Endothelial cell of umbilical vein (primary cell): ENCODE measurements at regions not wholly inside any gene's neighbourhood (a gene's known extent, or its start where the extent isn't known, plus 50 kb on each side); places are given as distances from the start of the nearest gene placed in this dataset.

ENCODE experiments used
- BruUV-seq: library from RNA; stranded (reverse); fragments of 400-500 nt; replicated peaks from 2 replicates; lab custom pipeline; 2021; lab: Mats Ljungman, UMichigan
- CTCF ChIA-PET: fragments of 300-600, 350-600 bp; sonication (Branson Sonifier 250); formaldehyde crosslinking; loops from one replicate; lab custom pipeline; 2021; ENCODE audit warnings: antibody characterized with exemption, inconsistent platforms; lab: Charles Lee
- POLR2A ChIA-PET: fragments of 300-600, 350-600 bp; sonication (Branson Sonifier 250); formaldehyde crosslinking; loops from one replicate; lab custom pipeline; 2021; ENCODE audit warnings: antibody characterized with exemption, inconsistent platforms; lab: Charles Lee
- DNase-seq: peaks from one replicate; pipeline ENCODE4 v3.0.0-alpha.2; 2011; ENCODE audit warnings: low read depth, low spot score
- FAIRE-seq: peaks from 2 replicates; lab custom pipeline; 2011; peaks lifted over from hg19 to GRCh38; lab: Jason Lieb, UNC
- H2AFZ ChIP-seq: 2 replicates; pipeline ENCODE4 v1.6.0; 2012; ENCODE audit warnings: low read depth, low read length, control low read depth, inconsistent platforms
- H3K27ac ChIP-seq: 2 replicates; pipeline ENCODE4 v1.5.1; 2011; ENCODE audit warnings: low read depth, mild to moderate bottlenecking, control low read depth, low read length, moderate library complexity; ENCODE audit not compliant: insufficient read depth
- H3K27me3 ChIP-seq, 2 experiments: 2 replicates each; pipeline versions ENCODE4 v1.6.0 to v1.6.1; 2011; ENCODE audit warnings: low read length in 2 of 2, mixed read lengths in 1 of 2; ENCODE audit not compliant: control insufficient read depth in 2 of 2, insufficient read depth in 2 of 2
- H3K36me3 ChIP-seq, 2 experiments: 2 replicates in 1 of 2; 3 replicates in 1 of 2; pipeline ENCODE4 v1.5.1; 2011; ENCODE audit warnings: low read length in 2 of 2, mild to moderate bottlenecking in 1 of 2, moderate library complexity in 1 of 2; ENCODE audit not compliant: control insufficient read depth in 2 of 2, insufficient read depth in 2 of 2; ENCODE audit errors: extremely low read depth in 1 of 2
- H3K4me1 ChIP-seq: 3 replicates; pipeline ENCODE4 v1.5.1; 2011; ENCODE audit warnings: mild to moderate bottlenecking, low read length; ENCODE audit not compliant: control insufficient read depth, insufficient read depth; ENCODE audit errors: extremely low read depth
- H3K4me2 ChIP-seq: 2 replicates; pipeline ENCODE4 v1.6.1; 2011; ENCODE audit warnings: low read length, control low read depth, mixed read lengths; ENCODE audit not compliant: insufficient read depth
- H3K4me3 ChIP-seq, 3 experiments: fragments of 200-600 bp in 1 of 3; sonication (generic), shearing (Covaris generic) in 1 of 3; replicated peaks in 1 of 3; 2 replicates each; pipeline ENCODE4 v1.5.1; 2011 to 2016; ENCODE audit warnings: control low read depth in 3 of 3, low read length in 3 of 3, mild to moderate bottlenecking in 2 of 3, inconsistent platforms in 1 of 3, low read depth in 1 of 3, moderate library complexity in 1 of 3; ENCODE audit not compliant: insufficient read depth in 1 of 3
- H3K79me2 ChIP-seq: 2 replicates; pipeline ENCODE4 v1.6.0; 2012; ENCODE audit warnings: low read length, inconsistent platforms; ENCODE audit not compliant: control insufficient read depth, insufficient read depth
- H3K9ac ChIP-seq: replicated peaks from 2 replicates; pipeline ENCODE3; 2011; ENCODE audit warnings: low read length, control low read depth; ENCODE audit not compliant: insufficient read depth; ENCODE audit errors: extremely low read depth
- H3K9me1 ChIP-seq: replicated peaks from 3 replicates; pipeline ENCODE4 v1.6.0; 2011; ENCODE audit warnings: mild to moderate bottlenecking, low read length; ENCODE audit not compliant: control insufficient read depth, insufficient read depth; ENCODE audit errors: extremely low read depth
- H3K9me3 ChIP-seq: replicated peaks from 2 replicates; pipeline ENCODE4 v1.5.1; 2012; ENCODE audit warnings: low read length, inconsistent platforms; ENCODE audit not compliant: control insufficient read depth, insufficient read depth
- H4K20me1 ChIP-seq: replicated peaks from 2 replicates; pipeline ENCODE3; 2011; ENCODE audit warnings: mild to moderate bottlenecking, low read length; ENCODE audit not compliant: control insufficient read depth, insufficient read depth; ENCODE audit errors: extremely low read depth
- FOS ChIP-seq: IDR thresholded peaks from 2 replicates; pipeline ENCODE4 v1.6.1; 2011; ENCODE audit warnings: mild to moderate bottlenecking, low read length, moderate library complexity, borderline replicate concordance; ENCODE audit not compliant: insufficient read depth
- GATA2 ChIP-seq: IDR thresholded peaks from 2 replicates; pipeline ENCODE4 v1.7.0; 2011; ENCODE audit warnings: low read depth, mild to moderate bottlenecking, moderate library complexity, mixed read lengths, low read length; ENCODE audit not compliant: insufficient read length, insufficient read depth
- JUN ChIP-seq: IDR thresholded peaks from 2 replicates; pipeline ENCODE4 v1.6.1; 2011; ENCODE audit warnings: borderline replicate concordance, low read depth; ENCODE audit not compliant: insufficient read length, insufficient read depth
- MYC ChIP-seq: IDR thresholded peaks from one replicate; pipeline ENCODE4 v1.6.1; 2011; ENCODE audit warnings: mild to moderate bottlenecking, low read depth, low read length
- dilution Hi-C: fragments of 300-500 bp; cut with MboI; formaldehyde crosslinking; loops from one replicate; pipeline ENCODE4 v1.15.0; 2019; ENCODE audit warnings: low sequenced_read_pairs; ENCODE audit not compliant: extremely low pct_ligation_motif_present
- intact Hi-C: fragments of 100-400 bp; cut with micrococcal nuclease; formaldehyde crosslinking; loops from one replicate; pipeline ENCODE4 v1.10.0; 2022
- TF ChIP-seq, protein P1 (sequence below), 2 donors: IDR thresholded peaks; 1 replicate in 1 of 2; 2 replicates in 1 of 2; pipeline ENCODE4 v1.5.1; 2011; ENCODE audit warnings: low read length in 2 of 2, mild to moderate bottlenecking in 2 of 2, moderate library complexity in 2 of 2, control low read depth in 1 of 2, inconsistent platforms in 1 of 2, low read depth in 1 of 2; ENCODE audit not compliant: insufficient read depth in 1 of 2; ENCODE audit errors: extremely low read depth in 1 of 2

DNA sequence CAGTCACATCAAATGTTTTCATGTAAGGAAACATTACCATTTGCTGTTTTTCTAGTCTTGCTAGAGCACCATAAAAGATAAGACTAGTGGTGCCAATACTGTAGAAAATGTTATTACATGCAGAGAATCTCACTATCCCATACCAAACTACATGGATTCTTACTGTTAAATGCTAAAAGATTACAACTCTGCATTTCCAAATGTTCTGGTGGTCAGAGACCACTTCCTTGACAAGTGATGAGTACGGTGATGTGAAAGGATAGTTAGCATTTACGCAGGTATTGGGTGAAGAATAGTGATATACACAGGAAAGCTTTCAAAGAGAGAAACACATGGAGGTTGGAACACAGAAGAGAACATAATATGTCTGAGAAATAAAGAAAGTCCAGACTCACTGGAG, 98.2 kb downstream of the GGTLC2 start:
- no peak overlapping the region for H3K4me3 ChIP-seq
- no peak overlapping the region for H2AFZ ChIP-seq
- no peak for TF ChIP-seq MYC
- no peak for TF ChIP-seq FOS
- TF ChIP-seq GATA2 = no peak
- no peak for TF ChIP-seq JUN
- TF ChIP-seq, protein P1, sequence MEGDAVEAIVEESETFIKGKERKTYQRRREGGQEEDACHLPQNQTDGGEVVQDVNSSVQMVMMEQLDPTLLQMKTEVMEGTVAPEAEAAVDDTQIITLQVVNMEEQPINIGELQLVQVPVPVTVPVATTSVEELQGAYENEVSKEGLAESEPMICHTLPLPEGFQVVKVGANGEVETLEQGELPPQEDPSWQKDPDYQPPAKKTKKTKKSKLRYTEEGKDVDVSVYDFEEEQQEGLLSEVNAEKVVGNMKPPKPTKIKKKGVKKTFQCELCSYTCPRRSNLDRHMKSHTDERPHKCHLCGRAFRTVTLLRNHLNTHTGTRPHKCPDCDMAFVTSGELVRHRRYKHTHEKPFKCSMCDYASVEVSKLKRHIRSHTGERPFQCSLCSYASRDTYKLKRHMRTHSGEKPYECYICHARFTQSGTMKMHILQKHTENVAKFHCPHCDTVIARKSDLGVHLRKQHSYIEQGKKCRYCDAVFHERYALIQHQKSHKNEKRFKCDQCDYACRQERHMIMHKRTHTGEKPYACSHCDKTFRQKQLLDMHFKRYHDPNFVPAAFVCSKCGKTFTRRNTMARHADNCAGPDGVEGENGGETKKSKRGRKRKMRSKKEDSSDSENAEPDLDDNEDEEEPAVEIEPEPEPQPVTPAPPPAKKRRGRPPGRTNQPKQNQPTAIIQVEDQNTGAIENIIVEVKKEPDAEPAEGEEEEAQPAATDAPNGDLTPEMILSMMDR (IDR thresholded peaks at IDR 0.05; ENCODE audit: extremely low read depth in 1 of 2, insufficient read depth in 1 of 2, low read depth in 1 of 2, low read length in 2 of 2) = no peak
- dilution Hi-C loops = no loop called here
- H4K20me1 ChIP-seq = no peaks in the 10 kb centered on the region
- H3K9me1 ChIP-seq = no peaks in the 10 kb centered on the region
- no peaks in the 10 kb centered on the region for H3K9me3 ChIP-seq
- H3K4me2 ChIP-seq = no peak overlapping the region
- POLR2A ChIA-PET = no interaction called here
- CTCF ChIA-PET = interaction anchor here (1.2 to 2.8 kb wide), 3 partner anchors 8 to 33 kb away, joined by 3 to 13 read pairs (median 6); no protein-coding TSS in a partner anchor
- H3K9ac ChIP-seq = no peak overlapping the region
- H3K79me2 ChIP-seq = no peaks in the 10 kb centered on the region
- FAIRE-seq (no peak), DNase-seq (no peak)
- H3K27ac ChIP-seq = no peak overlapping the region
- H3K27me3 ChIP-seq = peaks cover 0 to 6% of the 10 kb centered on the region in 2 experiments
- intact Hi-C loops = no loop called here
- BruUV-seq = no TSS peak
- no peaks in the 10 kb centered on the region for H3K4me1 ChIP-seq
- H3K36me3 ChIP-seq = no peaks in the 10 kb centered on the region
